Activated naive CD4-positive, alpha-beta T cell treated with anti-CD3 and anti-CD28 coated beads, Interleukin-2, amount 50 U/mL, for 24 hours (primary cell): ENCODE measurements at regions not wholly inside any gene's neighbourhood (a gene's known extent, or its start where the extent isn't known, plus 50 kb on each side); places are given as distances from the start of the nearest gene placed in this dataset.

Experiments
- H3K27ac Mint-ChIP-seq: one replicate; pipeline ENCODE4 v1.8.0; 2021; ENCODE audit warnings: mild to moderate bottlenecking, mixed read lengths
- H3K27me3 Mint-ChIP-seq: one replicate; pipeline ENCODE4 v1.8.0; 2021; ENCODE audit warnings: mixed read lengths
- H3K36me3 Mint-ChIP-seq: one replicate; pipeline ENCODE4 v1.8.0; 2021; ENCODE audit warnings: mixed read lengths
- H3K4me1 Mint-ChIP-seq: one replicate; pipeline ENCODE4 v1.8.0; 2021; ENCODE audit warnings: mixed read lengths
- H3K4me3 Mint-ChIP-seq: one replicate; pipeline ENCODE4 v1.8.0; 2021; ENCODE audit warnings: mild to moderate bottlenecking, mixed read lengths
- H3K9me3 Mint-ChIP-seq: one replicate; pipeline ENCODE4 v1.8.0; 2021; ENCODE audit warnings: mixed read lengths

DNA sequence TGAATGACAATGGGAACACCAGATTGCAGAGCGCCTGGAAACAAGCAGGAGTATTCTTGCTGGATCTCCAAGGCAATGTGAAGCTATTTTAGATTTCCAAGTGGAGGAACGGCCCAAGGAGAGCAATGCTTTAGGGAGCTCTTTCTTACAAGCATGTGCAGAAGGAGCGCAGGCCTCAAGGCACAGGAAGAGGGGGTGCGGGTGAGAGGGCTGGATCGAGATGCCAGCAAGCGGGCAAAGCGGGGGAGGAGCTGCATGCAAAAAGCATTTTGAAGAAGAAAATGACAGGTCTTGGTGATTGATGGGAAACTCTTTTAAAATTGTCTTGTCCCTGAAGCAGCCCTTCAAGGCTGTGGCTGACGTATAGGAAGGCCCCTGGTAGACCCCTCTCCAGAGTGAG lies 171.9 kb downstream of the QRSL1 start:
- H3K27me3 Mint-ChIP-seq: peaks cover 5% of the 10 kb centered on the region
- H3K9me3 Mint-ChIP-seq: no peaks in the 10 kb centered on the region
- H3K36me3 Mint-ChIP-seq: no peaks in the 10 kb centered on the region
- no peak overlapping the region for H3K4me3 Mint-ChIP-seq
- no peak overlapping the region for H3K27ac Mint-ChIP-seq
- no peaks in the 10 kb centered on the region for H3K4me1 Mint-ChIP-seq

DNA sequence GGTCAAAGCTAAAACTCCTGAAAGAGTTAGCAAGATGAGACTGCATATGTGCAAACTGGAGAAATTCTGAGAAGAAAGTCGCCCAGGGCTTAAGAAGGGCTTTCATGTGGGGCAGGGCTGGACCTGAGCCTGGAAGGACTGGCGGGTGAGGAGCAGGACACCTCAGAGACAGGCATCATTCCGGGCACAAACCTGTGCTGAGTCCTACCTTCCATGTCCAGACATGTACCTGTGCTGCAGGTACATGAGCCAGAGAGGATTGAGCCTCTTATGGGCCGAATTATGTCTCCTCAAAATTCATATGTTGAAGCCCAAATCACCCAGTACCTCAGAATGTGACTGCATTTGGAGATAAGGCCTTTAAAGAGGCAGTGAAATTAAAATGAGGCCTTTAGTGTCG lies 171.0 kb downstream of the QRSL1 start:
- Mint-ChIP-seq H3K4me3 (no peak overlapping the region), H3K9me3 (no peaks in the 10 kb centered on the region)

DNA sequence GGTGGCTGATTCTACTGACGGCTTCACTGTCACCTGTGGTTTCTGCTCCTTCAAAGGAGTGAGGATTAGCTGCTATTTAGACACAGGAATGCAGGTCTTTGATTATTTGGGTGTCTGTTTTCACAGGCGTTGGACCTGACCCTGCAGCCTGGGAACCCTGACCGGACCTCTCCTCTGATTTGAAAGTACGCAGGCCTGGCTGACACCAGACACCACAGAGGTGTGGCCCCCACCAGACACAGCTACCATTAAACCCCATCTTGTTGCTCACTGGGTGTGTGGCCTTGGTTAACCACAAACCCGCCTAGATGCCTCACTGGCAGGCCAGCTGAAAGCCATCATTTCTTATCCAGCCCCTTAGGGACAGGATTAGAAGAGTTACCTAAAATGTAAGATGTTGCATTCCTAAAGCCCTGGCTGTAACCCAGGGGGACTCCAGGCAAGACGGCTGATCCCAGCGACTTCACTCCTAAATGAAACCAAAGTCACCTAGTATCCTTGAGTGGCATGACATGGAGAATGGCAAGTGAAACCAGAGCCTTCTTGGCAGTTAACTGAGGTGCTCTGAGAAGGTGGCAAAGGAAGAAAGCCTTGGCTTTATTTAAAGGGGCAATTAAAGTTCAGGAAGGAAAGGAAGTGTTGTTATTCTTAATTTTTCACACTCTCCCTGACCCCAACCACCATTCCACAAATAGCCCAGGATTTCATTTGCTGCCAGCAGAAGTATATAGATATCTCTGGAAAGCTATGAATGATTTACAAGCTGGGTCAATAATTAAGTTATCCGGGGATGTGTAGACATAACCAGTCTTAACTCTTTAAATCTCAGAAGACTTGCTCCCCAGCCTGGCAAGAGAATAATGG lies 169.9 kb downstream of the QRSL1 start:
- Mint-ChIP-seq H3K9me3 (no peaks in the 10 kb centered on the region), H3K4me1 (no peaks in the 10 kb centered on the region), H3K27ac (no peak overlapping the region), H3K27me3 (peaks cover 9% of the 10 kb centered on the region), H3K4me3 (no peak overlapping the region), H3K36me3 (no peaks in the 10 kb centered on the region)

More for the DNA sequence above, 171.0 kb downstream of the QRSL1 start:
- Mint-ChIP-seq H3K27me3 (peaks cover 9% of the 10 kb centered on the region), H3K27ac (no peak overlapping the region), H3K36me3 (no peaks in the 10 kb centered on the region), H3K4me1 (no peaks in the 10 kb centered on the region)

DNA sequence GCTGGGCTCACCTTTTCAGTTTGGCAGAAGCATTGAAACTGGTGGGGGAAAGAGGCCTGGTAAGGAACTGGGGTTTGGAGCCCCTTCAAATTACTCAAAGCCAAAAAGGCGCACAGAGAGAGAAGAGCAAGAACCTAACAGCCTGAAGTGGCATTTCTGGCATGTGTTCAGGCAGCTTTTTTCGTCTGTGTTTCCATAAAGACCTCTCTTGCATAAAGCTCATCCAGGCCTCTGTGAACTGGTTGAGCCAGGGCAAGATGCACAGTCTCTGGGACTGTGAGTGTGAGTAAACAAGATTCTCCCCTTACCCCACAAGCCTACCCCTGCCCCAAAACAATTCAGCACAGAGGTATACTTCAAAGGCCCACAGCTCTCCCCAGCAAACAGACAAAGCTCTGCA lies 167.8 kb downstream of the QRSL1 start:
- Mint-ChIP-seq H3K9me3 (no peaks in the 10 kb centered on the region), H3K36me3 (no peaks in the 10 kb centered on the region)

DNA sequence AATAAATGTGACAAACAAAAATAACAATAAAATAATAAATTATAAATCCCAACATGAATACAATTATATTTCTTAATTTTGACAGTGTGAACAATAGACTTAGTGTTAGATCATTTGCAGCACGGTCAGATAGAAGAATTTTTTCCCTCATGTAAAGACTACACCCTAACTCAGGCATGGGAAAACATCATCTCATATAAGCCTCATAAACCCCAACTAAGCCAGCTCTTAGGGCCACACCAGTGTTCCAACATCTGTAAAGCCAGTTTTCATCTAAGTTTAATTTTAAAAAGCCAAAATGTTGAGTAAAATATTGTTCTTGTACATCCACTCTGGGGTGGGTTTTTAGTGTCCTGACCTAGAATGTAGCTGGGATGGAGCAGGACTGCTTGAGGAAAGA lies 167.4 kb downstream of the QRSL1 start:
- Mint-ChIP-seq H3K36me3 (no peaks in the 10 kb centered on the region), H3K4me1 (no peaks in the 10 kb centered on the region), H3K4me3 (no peak overlapping the region), H3K27ac (no peak overlapping the region), H3K9me3 (no peaks in the 10 kb centered on the region), H3K27me3 (peaks cover 16% of the 10 kb centered on the region)

More for the DNA sequence above, 167.8 kb downstream of the QRSL1 start:
- Mint-ChIP-seq H3K4me1 (no peaks in the 10 kb centered on the region), H3K27ac (no peak overlapping the region), H3K4me3 (no peak overlapping the region), H3K27me3 (peaks cover 16% of the 10 kb centered on the region)

DNA sequence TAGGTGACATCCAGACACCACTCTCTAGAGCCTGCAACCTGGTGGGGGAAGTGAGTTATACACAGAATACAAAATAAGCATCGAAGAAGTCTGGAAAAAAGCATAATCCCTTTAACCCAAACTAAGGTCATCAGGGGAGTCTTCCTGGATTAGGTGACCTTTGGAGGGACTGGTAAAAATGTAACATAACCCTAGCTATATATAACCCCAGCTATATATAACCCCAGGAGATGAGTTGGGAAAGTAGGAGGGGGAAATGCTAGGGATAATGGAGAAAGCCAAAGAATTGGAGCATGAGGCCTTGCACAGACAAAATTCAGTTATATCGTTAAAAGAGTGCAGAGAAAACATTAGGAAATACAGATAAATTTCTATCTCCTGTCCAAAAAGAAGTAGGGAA lies 164.8 kb downstream of the QRSL1 start:
- H3K27me3 Mint-ChIP-seq: peaks cover 14% of the 10 kb centered on the region
- H3K4me1 Mint-ChIP-seq: no peaks in the 10 kb centered on the region
- H3K9me3 Mint-ChIP-seq: no peaks in the 10 kb centered on the region
- no peak overlapping the region for H3K4me3 Mint-ChIP-seq
- no peak overlapping the region for H3K27ac Mint-ChIP-seq
- no peaks in the 10 kb centered on the region for H3K36me3 Mint-ChIP-seq

DNA sequence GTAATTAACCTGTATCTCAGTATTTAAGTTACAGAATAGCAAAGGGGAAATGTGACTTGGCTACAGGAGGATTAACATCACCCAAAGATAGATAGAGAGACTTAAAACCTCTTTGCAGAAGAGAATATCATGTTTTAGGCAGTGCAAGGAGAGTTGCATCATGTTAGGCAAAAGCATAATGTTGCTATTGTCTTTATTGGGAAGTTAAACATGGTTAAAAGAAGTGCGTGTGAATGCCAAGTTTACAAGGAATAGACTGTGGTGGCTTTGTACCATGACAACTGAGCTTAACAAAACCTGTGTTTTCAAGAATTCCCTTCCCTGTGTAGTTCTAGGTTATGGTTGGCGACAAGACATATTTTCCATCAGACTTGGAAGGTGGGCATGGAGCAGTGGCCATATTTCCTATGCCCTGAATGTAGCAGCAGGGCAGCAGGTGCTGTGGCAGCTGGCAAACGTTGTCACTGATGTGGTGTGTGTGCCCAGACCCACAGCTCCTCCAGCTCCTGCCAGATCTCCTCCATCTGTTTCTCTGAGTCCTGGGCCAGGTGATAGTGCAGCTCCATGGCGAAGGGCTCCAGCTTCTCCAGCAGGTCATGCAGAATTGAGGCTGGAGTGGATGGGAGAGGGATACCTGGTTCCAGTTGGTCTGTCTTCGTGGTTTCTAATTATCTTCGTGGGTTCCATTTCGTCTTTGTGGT lies 163.3 kb downstream of the QRSL1 start:
- H3K9me3 Mint-ChIP-seq: no peaks in the 10 kb centered on the region
- H3K27me3 Mint-ChIP-seq: peaks cover 12% of the 10 kb centered on the region
- no peaks in the 10 kb centered on the region for H3K36me3 Mint-ChIP-seq
- no peaks in the 10 kb centered on the region for H3K4me1 Mint-ChIP-seq
- H3K27ac Mint-ChIP-seq: no peak overlapping the region
- H3K4me3 Mint-ChIP-seq: no peak overlapping the region

DNA sequence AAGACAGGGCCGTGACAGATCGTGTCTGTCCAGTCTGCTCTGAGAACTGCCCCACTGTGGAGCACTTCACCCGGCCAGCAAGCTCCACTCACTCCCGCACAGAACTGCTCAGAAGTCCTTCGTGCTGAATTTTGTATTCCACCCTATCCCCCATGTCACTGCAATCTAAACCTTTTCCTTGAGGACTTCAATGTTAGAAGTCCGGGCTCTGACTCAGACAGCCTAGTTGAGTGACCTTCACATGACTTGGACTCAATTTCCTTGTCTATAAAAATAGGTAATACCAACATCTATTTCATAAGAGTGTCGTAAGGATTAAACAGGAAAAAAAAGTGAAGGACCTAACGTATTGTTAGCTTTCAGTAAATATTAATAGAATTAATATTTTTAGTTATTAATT lies 161.6 kb downstream of the QRSL1 start:
- Mint-ChIP-seq H3K4me3 (no peak overlapping the region), H3K27me3 (peaks cover 11% of the 10 kb centered on the region), H3K9me3 (no peaks in the 10 kb centered on the region), H3K36me3 (no peaks in the 10 kb centered on the region), H3K27ac (no peak overlapping the region), H3K4me1 (no peaks in the 10 kb centered on the region)

DNA sequence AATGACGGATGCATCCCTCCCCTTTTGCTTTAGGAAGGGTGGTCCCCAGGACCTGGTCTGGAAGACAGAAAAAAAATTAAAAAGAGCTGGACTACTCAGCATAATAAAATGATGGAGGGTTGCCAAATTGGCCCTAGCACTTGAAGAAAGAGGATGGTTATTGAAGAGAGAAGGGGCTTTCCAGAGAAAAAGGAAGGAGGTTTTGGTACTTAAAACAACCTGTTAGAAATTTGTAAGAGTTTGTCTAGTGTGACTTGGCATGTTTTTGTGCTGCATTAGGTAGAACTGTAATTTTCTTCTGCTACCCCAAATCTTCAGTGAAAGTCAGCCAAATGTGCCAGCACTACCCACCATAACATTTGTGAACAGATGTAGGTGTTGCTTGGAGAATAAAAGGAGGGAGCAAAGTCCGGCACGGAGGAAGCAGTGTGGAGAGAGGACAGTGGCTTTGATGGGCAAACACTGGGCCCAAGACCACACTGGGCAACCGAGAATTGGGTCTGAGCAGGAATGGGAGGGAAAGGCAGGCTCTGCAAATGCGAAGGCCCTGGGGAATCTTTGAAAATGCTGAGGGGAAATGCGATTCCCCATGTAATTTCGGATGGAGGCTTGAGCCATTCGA lies 160.9 kb downstream of the QRSL1 start:
- H3K27ac Mint-ChIP-seq: no peak overlapping the region

DNA sequence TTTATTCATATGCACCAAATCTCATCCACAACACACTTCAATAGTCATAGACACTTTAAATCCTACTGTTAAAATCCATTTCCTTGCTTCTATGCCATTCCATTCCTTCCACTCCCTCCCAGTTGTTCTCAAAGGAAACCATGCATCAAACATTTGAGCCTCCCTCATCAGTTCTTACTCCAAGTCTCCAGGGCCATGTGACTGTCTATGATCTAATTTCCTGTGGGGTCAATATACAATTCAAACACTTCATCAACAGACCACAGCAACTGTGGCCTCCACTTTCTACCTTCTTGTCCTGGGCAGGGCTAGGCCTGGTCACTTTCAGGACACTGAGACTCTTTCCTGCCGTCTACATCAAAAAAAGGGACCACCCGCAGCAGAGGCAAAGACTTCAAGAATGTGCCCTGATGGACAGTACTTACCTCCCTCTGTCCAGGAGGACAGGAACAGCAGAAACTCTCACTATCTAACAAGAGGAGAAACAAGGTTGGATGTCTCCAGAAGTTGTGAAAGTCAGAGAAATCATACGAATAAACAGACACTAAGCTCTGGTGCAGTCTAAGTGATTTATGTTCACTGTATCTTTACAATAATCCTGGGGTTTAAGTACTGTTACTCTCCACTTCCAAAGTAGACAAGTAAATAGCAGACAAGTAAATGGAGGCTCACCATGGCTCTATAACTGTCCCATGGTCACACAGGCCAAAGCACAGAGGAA lies 160.2 kb downstream of the QRSL1 start:
- no peak overlapping the region for H3K4me3 Mint-ChIP-seq
- H3K9me3 Mint-ChIP-seq: no peaks in the 10 kb centered on the region
- H3K36me3 Mint-ChIP-seq: no peaks in the 10 kb centered on the region
- no peak overlapping the region for H3K27ac Mint-ChIP-seq
- peaks cover 8% of the 10 kb centered on the region for H3K27me3 Mint-ChIP-seq
- no peaks in the 10 kb centered on the region for H3K4me1 Mint-ChIP-seq

More for the DNA sequence above, 160.9 kb downstream of the QRSL1 start:
- no peaks in the 10 kb centered on the region for H3K9me3 Mint-ChIP-seq
- no peak overlapping the region for H3K4me3 Mint-ChIP-seq
- no peaks in the 10 kb centered on the region for H3K4me1 Mint-ChIP-seq
- H3K27me3 Mint-ChIP-seq: peaks cover 8% of the 10 kb centered on the region
- no peaks in the 10 kb centered on the region for H3K36me3 Mint-ChIP-seq

DNA sequence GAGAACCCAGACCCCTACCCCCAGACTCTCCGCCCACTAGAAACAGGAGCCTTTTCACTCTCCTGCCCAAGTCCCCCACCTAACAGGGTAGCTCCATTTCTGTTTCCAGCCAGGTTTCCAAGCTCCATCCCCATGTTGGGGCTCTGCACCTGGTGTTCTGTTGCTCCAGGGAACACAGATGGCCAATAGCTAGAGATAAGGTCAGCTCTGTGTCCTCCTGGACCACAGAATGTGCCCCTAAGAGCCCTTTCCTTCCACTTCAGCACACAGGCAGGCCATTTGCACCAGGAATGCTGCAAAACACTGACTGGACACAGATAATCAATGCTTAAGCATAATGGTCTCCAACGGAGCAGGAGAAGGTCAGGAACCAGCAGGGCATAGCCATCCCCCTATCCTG lies 159.4 kb downstream of the QRSL1 start:
- Mint-ChIP-seq H3K27me3 (peaks cover 6% of the 10 kb centered on the region), H3K27ac (no peak overlapping the region), H3K4me3 (no peak overlapping the region), H3K36me3 (no peaks in the 10 kb centered on the region), H3K9me3 (no peaks in the 10 kb centered on the region), H3K4me1 (no peaks in the 10 kb centered on the region)

DNA sequence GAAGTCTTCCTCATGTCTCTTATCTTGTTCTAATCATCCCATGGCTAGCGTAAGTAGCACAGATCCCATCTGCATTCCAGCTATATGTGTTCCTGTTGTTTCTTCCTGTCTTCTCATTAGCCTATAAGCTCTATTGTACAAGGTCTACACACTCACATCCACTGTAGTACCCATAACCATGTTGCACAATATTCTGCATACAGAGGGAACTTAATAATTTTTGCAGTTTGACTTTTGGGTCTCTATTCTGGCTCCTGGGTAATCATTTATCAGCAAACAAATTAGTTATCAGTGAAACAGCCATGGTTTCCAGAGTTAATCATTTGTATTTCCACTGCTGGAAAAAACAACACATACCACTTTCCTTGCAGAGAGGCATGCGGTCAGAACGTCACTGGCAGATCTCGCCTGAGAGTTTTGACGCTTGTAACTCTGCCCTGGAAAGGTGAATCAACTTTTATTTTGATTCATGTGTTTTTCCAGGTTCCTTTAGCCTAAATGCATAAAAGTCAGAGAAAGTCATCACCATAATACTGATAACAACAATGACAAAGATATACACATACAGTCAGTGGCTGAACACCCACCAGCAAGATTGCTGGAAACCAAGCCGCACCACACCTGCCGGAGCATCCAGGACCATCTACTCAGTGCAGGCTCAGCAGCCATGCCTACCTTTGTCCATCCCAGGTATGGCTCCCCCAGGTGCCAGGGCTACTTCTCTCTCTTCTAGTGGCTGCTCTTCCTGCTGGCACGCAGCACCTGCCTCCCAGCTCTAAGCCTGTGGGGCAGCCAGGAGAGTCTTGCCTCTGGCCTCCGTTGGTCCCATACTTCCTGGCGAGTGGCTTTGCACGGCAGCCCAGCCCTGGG lies 158.2 kb downstream of the QRSL1 start:
- Mint-ChIP-seq H3K9me3 (no peaks in the 10 kb centered on the region), H3K27me3 (peaks cover 5% of the 10 kb centered on the region), H3K4me1 (no peaks in the 10 kb centered on the region), H3K27ac (no peak overlapping the region), H3K36me3 (no peaks in the 10 kb centered on the region), H3K4me3 (no peak overlapping the region)

DNA sequence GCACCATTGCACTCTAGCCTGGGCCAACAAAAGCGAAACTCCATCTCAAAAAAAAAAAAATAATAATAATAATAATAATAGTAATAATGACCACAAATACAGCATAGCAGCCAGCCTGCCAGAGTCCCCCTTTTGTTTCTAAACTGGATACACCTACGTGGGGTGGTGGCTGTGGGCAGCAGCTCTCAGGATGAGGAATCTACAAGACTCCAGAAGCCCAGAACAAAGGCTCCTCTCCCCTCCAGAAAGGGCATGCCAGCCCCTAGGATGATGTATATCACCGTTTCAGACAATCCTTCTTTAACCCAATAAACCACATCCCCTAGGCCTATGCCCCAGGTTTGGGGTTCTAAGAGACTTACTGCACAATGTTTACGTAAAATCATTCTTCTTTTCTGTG lies 155.9 kb downstream of the QRSL1 start:
- Mint-ChIP-seq H3K36me3 (no peaks in the 10 kb centered on the region), H3K27ac (no peak overlapping the region), H3K4me1 (no peaks in the 10 kb centered on the region), H3K9me3 (no peaks in the 10 kb centered on the region), H3K4me3 (no peak overlapping the region), H3K27me3 (peaks cover 9% of the 10 kb centered on the region)

DNA sequence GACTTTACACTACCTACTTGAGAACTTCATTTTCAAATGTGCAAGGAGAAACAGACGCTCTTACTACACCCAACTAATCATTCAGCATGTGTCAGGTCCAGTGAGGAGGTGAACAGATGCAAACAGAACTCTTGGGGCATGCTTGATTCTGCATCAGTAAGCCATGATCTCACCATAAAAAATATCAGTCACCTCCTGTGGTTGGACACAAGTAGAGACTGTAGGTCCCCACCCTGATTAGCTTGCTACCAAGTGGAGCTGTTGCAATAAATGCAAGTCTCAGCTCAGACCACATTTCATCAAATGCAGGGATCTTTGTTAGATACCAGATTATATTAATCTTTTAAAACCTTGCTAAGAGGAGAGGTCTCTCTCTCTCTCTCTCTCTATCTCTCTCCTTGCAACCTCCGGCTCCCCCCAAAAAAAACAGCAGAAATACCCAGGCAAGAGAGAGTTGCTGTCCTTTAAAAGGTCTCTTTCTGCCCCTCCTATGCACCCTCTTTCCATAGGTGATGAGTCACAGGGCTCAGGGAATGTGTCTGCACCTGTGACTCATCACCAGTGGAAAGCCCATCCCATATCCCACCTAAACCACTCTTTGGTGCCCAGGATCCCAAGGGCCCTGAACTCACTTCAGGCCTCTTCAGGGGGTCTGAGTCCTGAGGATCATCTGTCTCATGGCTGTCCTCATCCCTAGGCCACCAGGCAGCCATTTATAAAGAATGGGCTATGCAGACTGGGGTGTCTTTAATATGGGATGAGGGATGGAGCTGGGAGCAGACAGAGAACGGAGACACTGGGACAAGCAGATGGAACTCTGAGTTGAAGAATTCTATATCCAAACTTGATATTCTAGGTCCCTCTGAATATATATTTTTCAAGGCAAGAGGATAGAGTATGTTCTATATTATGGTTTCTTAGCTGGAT lies 154.5 kb downstream of the QRSL1 start:
- peaks cover 1% of the 10 kb centered on the region for H3K36me3 Mint-ChIP-seq
- peaks cover 6% of the 10 kb centered on the region for H3K9me3 Mint-ChIP-seq
- H3K27ac Mint-ChIP-seq: no peak overlapping the region
- H3K4me1 Mint-ChIP-seq: no peaks in the 10 kb centered on the region
- peaks cover 11% of the 10 kb centered on the region for H3K27me3 Mint-ChIP-seq
- no peak overlapping the region for H3K4me3 Mint-ChIP-seq
